Putamen (tissue), 1 donor: ENCODE measurements at regions not wholly inside any gene's neighbourhood (a gene's known extent, or its start where the extent isn't known, plus 50 kb on each side); places are given as distances from the start of the nearest gene placed in this dataset.

Source experiments
- DNase-seq: peaks from one replicate; pipeline ENCODE4 v3.0.0-alpha.2; 2016; ENCODE audit warnings: low spot score

GRCh38 chr6:169965657-169966311, 214.4 kb downstream of the ERMARD start:
- no peak for DNase-seq

GRCh38 chr6:169965239-169965638, 213.8 kb downstream of the ERMARD start:
- DNase-seq = no peak

GRCh38 chr6:169964486-169965180, 213.2 kb downstream of the ERMARD start:
- DNase-seq = no peak

GRCh38 chr6:169963581-169964297, 212.3 kb downstream of the ERMARD start:
- DNase-seq = no peak

- no peak for DNase-seq
Observed at GRCh38 chr6:169962604-169963469, 211.4 kb downstream of the ERMARD start.

GRCh38 chr6:169961772-169962561, 210.5 kb downstream of the ERMARD start:
- DNase-seq = no peak

GRCh38 chr6:169960886-169961611, 209.6 kb downstream of the ERMARD start:
- no peak for DNase-seq

GRCh38 chr6:169960521-169960885, 209.1 kb downstream of the ERMARD start:
- DNase-seq = no peak

GRCh38 chr6:169960003-169960344, 208.6 kb downstream of the ERMARD start:
- DNase-seq = no peak

GRCh38 chr6:169959136-169960002, 207.9 kb downstream of the ERMARD start:
- DNase-seq = no peak

- DNase-seq = no peak
Observed at GRCh38 chr6:169958510-169958909, 207.1 kb downstream of the ERMARD start.

- DNase-seq = no peak
Observed at GRCh38 chr6:169957351-169957963, 206.0 kb downstream of the ERMARD start.

GRCh38 chr6:169956580-169956979, 205.2 kb downstream of the ERMARD start:
- DNase-seq = no peak

- DNase-seq = no peak
Observed at GRCh38 chr6:169955731-169956437, 204.5 kb downstream of the ERMARD start.

- no peak for DNase-seq
Observed at GRCh38 chr6:169954977-169955376, 203.6 kb downstream of the ERMARD start.

- DNase-seq = no peak
Observed at GRCh38 chr6:169953686-169954085, 202.3 kb downstream of the ERMARD start.

- DNase-seq = no peak
Observed at GRCh38 chr6:169950558-169950957, 199.1 kb downstream of the ERMARD start.

GRCh38 chr6:169949511-169950097, 198.2 kb downstream of the ERMARD start:
- no peak for DNase-seq
